ENCODE measurements at regions not wholly inside any gene's neighbourhood (a gene's known extent, or its start where the extent isn't known, plus 50 kb on each side); places are given as distances from the start of the nearest gene placed in this dataset.

GRCh38 chr2:107258531-107259407, 372.8 kb upstream of the ST6GAL2 start:
- no peaks in the 10 kb centered on the region for H3K36me3 ChIP-seq (replicated peaks in 1 of 2; ENCODE audit: insufficient read depth in 1 of 2, low read depth in 2 of 2)
- intact Hi-C loops (cut with DNase I): no loop called here
- H3K9me3 ChIP-seq: no peaks in the 10 kb centered on the region
- DNase-seq (no peak), ATAC-seq (no peak)
- no peak overlapping the region for H3K4me3 ChIP-seq
- no peaks in the 10 kb centered on the region for H3K4me1 ChIP-seq
- 47 to 54% methylated on average over 8 of the region's 8 CpGs for WGBS, 2 donors
- H3K27me3 ChIP-seq: no peaks in the 10 kb centered on the region
- TF ChIP-seq CTCF (IDR thresholded peaks at IDR 0.05) (no peak), POLR2A (IDR thresholded peaks at IDR 0.05) (no peak)
- H3K27ac ChIP-seq: no peak overlapping the region

- H3K27me3 ChIP-seq: no peaks in the 10 kb centered on the region
- no peak overlapping the region for H3K27ac ChIP-seq
- DNase-seq (no peak), ATAC-seq (no peak)
- no peak for TF ChIP-seq POLR2A (IDR thresholded peaks at IDR 0.05)
- TF ChIP-seq CTCF (IDR thresholded peaks at IDR 0.05): no peak
- WGBS, 2 donors: 50 to 59% methylated on average over 4 of the region's 4 CpGs
- no peak overlapping the region for H3K4me3 ChIP-seq
- H3K9me3 ChIP-seq: no peaks in the 10 kb centered on the region
- no peaks in the 10 kb centered on the region for H3K36me3 ChIP-seq (replicated peaks in 1 of 2; ENCODE audit: insufficient read depth in 1 of 2, low read depth in 2 of 2)
- intact Hi-C loops (cut with DNase I): no loop called here
- H3K4me1 ChIP-seq: no peaks in the 10 kb centered on the region
Observed at GRCh38 chr2:107259408-107260195, 373.6 kb upstream of the ST6GAL2 start.

- TF ChIP-seq CTCF (IDR thresholded peaks at IDR 0.05) (no peak), POLR2A (IDR thresholded peaks at IDR 0.05) (no peak)
- ATAC-seq: no peak
- no peak for DNase-seq
- no peaks in the 10 kb centered on the region for H3K4me1 ChIP-seq
- no peak overlapping the region for H3K4me3 ChIP-seq
- H3K9me3 ChIP-seq: no peaks in the 10 kb centered on the region
- H3K27ac ChIP-seq: no peak overlapping the region
- intact Hi-C loops (cut with DNase I): no loop called here
- no peaks in the 10 kb centered on the region for H3K27me3 ChIP-seq
- no peaks in the 10 kb centered on the region for H3K36me3 ChIP-seq (replicated peaks in 1 of 2; ENCODE audit: insufficient read depth in 1 of 2, low read depth in 2 of 2)
- 47 to 72% methylated on average over 3 of the region's 3 CpGs for WGBS, 2 donors
Observed at GRCh38 chr2:107263628-107264027, 377.7 kb upstream of the ST6GAL2 start.

GRCh38 chr2:107264184-107264583, 378.2 kb upstream of the ST6GAL2 start:
- 79 to 86% methylated on average over 6 of the region's 6 CpGs for WGBS, 2 donors
- DNase-seq (no peak), ATAC-seq (no peak)
- TF ChIP-seq CTCF (IDR thresholded peaks at IDR 0.05): no peak
- TF ChIP-seq POLR2A (IDR thresholded peaks at IDR 0.05): no peak
- Histone ChIP-seq H3K4me1 (no peaks in the 10 kb centered on the region), H3K27me3 (no peaks in the 10 kb centered on the region), H3K27ac (no peak overlapping the region), H3K4me3 (no peak overlapping the region), H3K9me3 (no peaks in the 10 kb centered on the region), H3K36me3 (replicated peaks in 1 of 2; ENCODE audit: insufficient read depth in 1 of 2, low read depth in 2 of 2) (no peaks in the 10 kb centered on the region)
- intact Hi-C loops (cut with DNase I): no loop called here
